ENCODE measurements at regions not wholly inside any gene's neighbourhood (a gene's known extent, or its start where the extent isn't known, plus 50 kb on each side); places are given as distances from the start of the nearest gene placed in this dataset.

GRCh38 chr5:126079266-126079665 lies 343.9 kb upstream of the GRAMD2B start:
- intact Hi-C loops (cut with DNase I) = no loop called here
- DNase-seq (ENCODE audit: low spot score) (no peak), ATAC-seq (no peak)

DNA sequence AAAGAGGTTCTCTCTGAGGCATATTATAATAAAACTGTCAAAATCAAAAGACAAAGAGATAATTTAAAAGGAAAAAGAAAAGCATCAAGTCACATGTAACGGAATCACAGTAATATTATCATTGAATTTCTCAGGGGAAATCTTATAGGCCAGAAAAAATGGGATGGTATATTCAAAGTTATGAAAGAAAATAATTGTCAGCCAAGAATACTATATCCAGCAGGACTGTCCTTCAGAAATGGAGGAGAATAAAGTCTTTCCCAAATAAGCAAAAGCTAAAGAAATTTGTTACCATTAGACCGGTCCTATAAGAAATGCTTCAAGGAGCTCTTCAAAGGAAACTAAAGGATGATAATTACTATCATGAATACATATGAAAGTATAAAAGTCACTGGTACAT lies 342.0 kb upstream of the GRAMD2B start:
- intact Hi-C loops (cut with DNase I) = no loop called here
- ATAC-seq = no peak

GRCh38 chr5:126093041-126093440 lies 330.2 kb upstream of the GRAMD2B start:
- intact Hi-C loops (cut with DNase I) = no loop called here
- ATAC-seq = no peak
- no peak for DNase-seq (ENCODE audit: low spot score)

More for the DNA sequence above, 342.0 kb upstream of the GRAMD2B start:
- no peak for DNase-seq (ENCODE audit: low spot score)

GRCh38 chr5:126093718-126094117 lies 329.5 kb upstream of the GRAMD2B start:
- intact Hi-C loops (cut with DNase I) = no loop called here
- no peak for ATAC-seq
- no peak for DNase-seq (ENCODE audit: low spot score)

DNA sequence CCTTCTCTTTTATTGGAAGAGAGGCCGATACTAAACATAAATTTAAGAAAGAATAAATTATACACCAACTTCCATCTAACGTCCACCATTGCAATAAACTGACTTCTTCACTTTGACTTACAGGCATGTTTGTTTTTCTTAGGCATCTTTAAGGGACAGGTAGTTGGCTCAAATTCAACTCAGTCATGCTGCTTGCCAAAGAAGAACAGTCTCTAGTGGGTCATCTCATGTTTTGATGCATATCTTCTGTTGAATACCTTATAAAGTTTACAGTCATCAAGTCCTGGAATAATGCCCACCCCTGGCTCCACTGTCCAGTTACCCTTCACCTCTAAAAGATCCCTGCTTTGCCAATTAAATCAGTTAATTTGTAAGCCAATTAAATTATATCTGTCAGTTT lies 328.2 kb upstream of the GRAMD2B start:
- ATAC-seq = no peak
- DNase-seq (ENCODE audit: low spot score) = no peak
- intact Hi-C loops (cut with DNase I) = no loop called here

DNA sequence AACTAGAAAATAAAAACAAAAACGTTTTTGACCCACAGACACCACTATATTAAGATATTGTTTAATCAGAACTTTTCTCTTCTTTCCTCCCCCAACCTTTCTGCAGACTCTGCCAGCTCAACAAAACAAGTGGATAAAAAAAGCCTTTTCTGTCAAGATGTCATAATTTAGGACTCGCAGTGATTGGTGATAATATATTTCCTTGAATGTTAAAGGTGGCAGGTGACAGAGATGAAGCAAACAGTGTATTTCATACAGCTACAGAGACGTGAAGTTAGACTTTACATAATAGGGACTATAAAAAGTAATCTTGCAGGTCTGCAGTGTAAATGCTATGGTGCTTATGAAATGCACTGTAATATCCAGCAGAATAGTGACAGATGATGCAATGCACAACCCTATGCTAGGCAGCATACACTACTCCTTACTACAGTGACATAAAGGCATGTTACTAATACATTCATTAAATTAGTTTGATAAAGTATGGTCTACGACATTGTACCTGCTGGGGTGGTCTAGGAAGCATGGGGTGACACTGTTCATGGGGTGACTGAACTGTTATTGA lies 326.7 kb upstream of the GRAMD2B start:
- intact Hi-C loops (cut with DNase I) = no loop called here
- DNase-seq (ENCODE audit: low spot score) (no peak), ATAC-seq (no peak)

- ATAC-seq (no peak), DNase-seq (ENCODE audit: low spot score) (no peak)
- intact Hi-C loops (cut with DNase I) = no loop called here
Observed at GRCh38 chr5:126097876-126098275, 325.3 kb upstream of the GRAMD2B start.

DNA sequence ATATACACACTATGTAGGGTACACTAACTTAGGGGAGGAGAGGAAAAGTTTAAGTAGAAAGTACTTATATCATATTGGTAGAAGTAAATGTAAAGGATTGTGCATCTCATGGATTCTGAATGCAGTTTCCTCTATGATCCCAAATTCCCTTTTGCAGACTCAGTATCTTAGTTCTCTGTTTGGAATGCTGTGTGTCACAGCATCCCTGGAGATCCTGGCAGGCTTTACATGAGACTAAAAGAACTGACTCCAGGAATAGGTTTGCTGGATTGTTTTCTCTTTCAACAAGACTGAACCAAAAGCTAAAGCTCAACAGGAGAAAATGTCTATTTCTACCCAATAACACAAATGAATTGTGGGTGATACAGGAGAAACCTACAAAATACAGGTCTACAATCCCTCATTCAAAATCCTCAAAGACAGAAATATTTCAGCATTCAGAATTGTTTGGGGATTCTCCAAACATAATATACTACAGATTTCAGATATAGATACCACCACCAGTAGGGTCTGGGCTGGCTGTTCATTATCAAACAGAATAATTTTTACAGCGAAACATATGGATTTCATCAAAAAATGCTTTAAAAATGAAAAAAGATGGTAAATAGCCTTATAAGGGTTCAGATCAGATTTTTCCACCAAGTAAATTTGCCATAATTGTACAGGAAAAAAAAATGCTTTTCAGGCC lies 324.7 kb upstream of the GRAMD2B start:
- no peak for DNase-seq (ENCODE audit: low spot score)
- intact Hi-C loops (cut with DNase I) = no loop called here
- ATAC-seq = no peak

- no peak for ATAC-seq
- intact Hi-C loops (cut with DNase I) = no loop called here
- no peak for DNase-seq (ENCODE audit: low spot score)
Observed at GRCh38 chr5:126099077-126099476, 324.1 kb upstream of the GRAMD2B start.

DNA sequence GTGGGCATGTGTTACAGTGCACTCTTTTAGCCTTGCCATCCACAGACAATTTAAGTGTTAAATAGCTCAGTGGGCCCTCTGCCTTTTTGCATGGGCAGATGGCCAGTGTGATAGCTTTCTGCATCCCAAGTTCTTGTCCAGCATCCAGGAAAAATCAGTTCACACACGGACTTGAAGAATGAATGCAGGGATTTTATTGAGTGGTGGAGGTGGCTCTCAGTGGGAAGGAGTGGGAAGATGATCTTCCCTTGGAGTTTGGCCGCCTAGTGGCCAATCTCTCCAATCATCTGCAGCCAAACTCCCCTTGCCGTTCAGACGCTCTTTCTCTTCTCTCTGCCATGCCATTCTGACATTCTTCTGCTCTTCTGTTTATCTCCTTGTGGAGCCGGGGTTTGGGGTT lies 322.4 kb upstream of the GRAMD2B start:
- DNase-seq (ENCODE audit: low spot score) = no peak
- intact Hi-C loops (cut with DNase I) = no loop called here
- no peak for ATAC-seq

DNA sequence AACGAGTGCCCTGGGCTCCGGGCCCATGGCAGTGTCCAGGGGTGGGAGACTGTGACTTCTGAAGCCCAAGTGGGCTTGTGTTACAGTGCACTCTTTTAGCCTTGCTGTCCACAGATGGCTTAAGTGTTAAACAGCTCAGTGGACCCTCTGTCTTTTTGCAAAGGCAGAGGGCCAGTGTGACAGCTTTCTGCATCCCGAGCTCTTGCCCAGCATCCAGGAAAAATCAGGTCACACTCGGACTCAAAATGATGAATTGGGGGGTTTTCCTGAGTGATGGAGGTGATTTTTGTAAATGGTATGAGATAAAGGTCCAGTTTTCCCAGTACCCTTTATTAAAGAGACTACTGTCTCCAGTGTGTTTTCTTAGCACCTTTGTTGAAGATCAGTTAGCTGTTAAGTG lies 321.3 kb upstream of the GRAMD2B start:
- no peak for ATAC-seq
- intact Hi-C loops (cut with DNase I) = no loop called here
- DNase-seq (ENCODE audit: low spot score) = no peak

DNA sequence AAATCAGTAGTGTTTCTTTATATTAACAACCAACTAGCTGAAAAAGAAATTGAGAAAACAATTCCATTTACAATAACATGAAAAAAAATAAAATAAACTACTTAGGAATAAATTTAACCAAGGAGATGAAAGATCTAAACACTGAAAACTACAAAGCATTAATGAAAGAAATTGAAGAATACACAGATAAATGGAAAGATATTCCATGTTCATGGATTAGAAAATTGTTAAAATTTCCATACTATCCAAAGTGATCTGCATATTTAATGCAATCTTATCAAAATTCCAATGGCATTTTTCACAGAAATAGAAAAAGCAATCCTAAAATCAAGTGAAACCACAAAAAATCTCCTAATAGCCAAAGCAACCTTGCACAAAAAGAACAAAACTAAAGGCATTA lies 320.2 kb upstream of the GRAMD2B start:
- ATAC-seq = no peak
- DNase-seq (ENCODE audit: low spot score) = no peak
- intact Hi-C loops (cut with DNase I) = no loop called here

DNA sequence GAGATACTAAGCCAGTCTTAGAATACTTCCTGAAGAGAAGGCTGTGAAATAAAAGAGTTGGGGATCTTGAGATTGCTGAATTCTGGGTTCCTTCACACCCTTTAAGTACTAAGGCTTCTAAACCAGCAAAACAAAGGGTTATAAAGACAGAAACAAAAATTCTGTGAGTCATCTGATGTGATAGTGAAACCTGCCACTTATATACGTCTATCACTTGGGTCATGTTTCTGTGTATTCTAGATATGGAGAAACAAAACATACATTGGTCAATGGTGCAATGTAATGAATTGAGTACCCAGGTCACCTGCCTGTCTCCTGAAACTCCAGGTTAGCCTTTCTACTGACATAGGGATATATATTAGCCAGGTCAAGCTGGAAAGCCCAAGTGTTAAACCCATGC lies 319.3 kb upstream of the GRAMD2B start:
- intact Hi-C loops (cut with DNase I) = no loop called here
- no peak for ATAC-seq
- DNase-seq (ENCODE audit: low spot score) = no peak

GRCh38 chr5:126104341-126104740 lies 318.9 kb upstream of the GRAMD2B start:
- ATAC-seq (no peak), DNase-seq (ENCODE audit: low spot score) (no peak)
- intact Hi-C loops (cut with DNase I) = no loop called here

DNA sequence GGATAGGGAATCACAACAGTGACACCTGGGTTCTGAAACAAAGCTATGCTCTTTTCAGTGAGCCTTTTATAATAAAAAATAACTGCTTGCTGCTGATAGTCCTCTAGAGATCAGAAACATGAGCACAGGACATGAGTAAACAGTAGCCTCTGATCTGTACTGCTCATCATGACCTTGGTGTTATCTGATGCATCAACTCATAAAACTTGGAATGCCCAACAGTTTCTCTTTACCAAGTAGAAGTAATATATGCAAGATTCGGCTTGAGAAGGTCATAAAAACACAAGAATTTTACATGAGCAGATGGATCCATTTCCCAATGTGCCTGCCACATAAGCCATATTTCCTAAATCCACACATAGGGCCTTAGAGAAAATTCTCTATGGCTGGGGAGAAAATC lies 318.3 kb upstream of the GRAMD2B start:
- intact Hi-C loops (cut with DNase I) = no loop called here
- ATAC-seq (no peak), DNase-seq (ENCODE audit: low spot score) (no peak)

DNA sequence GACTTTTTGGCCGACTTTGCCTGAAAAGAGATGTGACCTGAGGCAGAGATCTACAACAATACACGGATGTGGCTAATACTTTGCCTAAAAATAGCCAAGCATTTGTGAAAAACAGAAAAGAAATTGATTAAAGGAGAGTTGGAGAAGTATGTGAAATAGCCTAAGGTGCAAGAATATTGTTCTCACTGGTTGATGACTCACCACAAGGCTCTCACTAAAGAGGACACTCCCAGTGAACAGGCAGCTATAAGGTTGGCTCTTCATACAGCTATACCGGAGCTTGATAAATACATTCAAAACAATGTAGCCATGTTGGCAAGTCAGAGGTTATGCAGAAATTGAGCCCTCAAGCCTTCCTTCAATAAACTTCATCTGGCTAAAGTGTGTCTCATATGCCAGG lies 317.2 kb upstream of the GRAMD2B start:
- no peak for ATAC-seq
- no peak for DNase-seq (ENCODE audit: low spot score)
- intact Hi-C loops (cut with DNase I) = no loop called here

DNA sequence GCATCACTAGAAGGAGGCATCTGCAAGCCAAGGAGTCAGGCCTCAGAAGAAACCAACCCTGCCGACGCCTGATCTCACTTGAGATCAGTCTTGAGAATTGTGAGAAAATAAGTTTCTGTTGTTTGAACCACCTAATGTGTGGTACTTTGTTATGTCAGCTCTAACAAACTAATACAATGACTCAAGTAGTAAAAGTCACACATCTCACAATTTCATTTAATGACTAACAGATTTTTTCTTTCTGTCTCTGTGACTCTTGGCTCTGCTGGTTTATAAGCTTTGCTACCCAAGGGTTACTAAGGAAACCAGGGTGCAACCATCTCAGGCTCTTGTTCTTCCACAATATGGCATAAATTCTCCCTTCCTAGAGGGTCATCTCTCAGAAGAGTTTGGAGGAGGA lies 315.8 kb upstream of the GRAMD2B start:
- DNase-seq (ENCODE audit: low spot score) (no peak), ATAC-seq (no peak)
- intact Hi-C loops (cut with DNase I) = no loop called here

GRCh38 chr5:126108470-126108869 lies 314.7 kb upstream of the GRAMD2B start:
- intact Hi-C loops (cut with DNase I) = no loop called here
- ATAC-seq (no peak), DNase-seq (ENCODE audit: low spot score) (no peak)

GRCh38 chr5:126115059-126115629 lies 308.1 kb upstream of the GRAMD2B start:
- ATAC-seq = no peak
- intact Hi-C loops (cut with DNase I) = no loop called here
- DNase-seq (ENCODE audit: low spot score) = no peak

- ATAC-seq (no peak), DNase-seq (ENCODE audit: low spot score) (no peak)
- intact Hi-C loops (cut with DNase I) = no loop called here
Observed at GRCh38 chr5:126117044-126117443, 306.2 kb upstream of the GRAMD2B start.

GRCh38 chr5:126119887-126120442 lies 303.2 kb upstream of the GRAMD2B start:
- DNase-seq (ENCODE audit: low spot score) (no peak), ATAC-seq (no peak)
- intact Hi-C loops (cut with DNase I) = loop anchor here (5.0 kb wide), 1 partner anchor 547 kb away; no protein-coding TSS in a partner anchor
